DOHH2 (cell line): ENCODE measurements at regions not wholly inside any gene's neighbourhood (a gene's known extent, or its start where the extent isn't known, plus 50 kb on each side); places are given as distances from the start of the nearest gene placed in this dataset.
"Not testable (repeated sequence)": the region's sequence is repeated elsewhere in the genome, so short reads cannot be mapped to it uniquely, and the experiment has no call there.

Experiments used
- EZH2phosphoT487 ChIP-seq: fragments of 200-600 bp; sonication (generic); IDR thresholded peaks from 2 replicates; pipeline ENCODE4 v1.6.1; 2017; ENCODE audit warnings: borderline replicate concordance, mild to moderate bottlenecking, antibody characterized with exemption, low read length, moderate library complexity, mixed read lengths
- TF ChIP-seq, protein P1 (sequence below): fragments of 200-600 bp; sonication (generic); IDR thresholded peaks from one replicate; pipeline ENCODE4 v1.5.1; 2014; ENCODE audit warnings: antibody characterized with exemption, mild to moderate bottlenecking, low read depth, low read length; ENCODE audit not compliant: poor library complexity, severe bottlenecking

DNA sequence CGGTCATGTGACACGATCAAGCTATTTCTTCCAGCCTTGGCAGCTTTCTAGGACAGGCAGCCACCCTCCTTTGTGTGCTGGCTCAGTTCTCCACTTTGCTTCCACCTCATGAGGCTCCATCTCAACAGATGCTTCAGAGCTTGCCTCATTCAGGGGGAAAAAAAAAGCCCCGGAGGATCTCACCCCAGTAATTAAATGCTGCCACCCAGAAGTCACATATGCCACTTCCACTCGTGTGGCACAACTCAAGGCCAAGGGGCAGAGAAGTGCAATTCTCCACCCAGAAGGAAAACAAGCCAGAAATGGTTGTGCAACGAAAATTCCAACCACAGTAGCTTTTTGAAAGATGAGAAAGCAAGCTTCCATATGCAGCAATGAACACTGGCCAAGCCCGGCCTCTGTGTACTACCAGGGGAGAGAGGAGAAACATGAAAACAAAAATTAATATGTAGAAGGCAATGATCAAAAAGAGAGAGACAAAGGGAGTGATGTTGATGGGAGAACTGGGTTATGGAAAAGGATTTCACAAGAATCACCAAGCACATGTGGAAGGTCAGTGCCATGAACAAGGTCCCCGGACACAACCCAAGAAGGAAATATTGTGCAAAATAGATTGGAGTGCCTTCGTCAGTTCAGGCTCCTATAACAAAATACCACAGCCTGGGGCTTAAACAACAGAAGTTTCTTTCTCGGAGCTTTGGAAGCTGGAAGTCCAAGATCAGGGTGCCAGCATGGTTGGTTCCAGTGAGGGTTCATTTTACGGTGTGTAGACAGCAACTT is 113.3 kb upstream of the RRN3 start:
- TF ChIP-seq, protein P1, sequence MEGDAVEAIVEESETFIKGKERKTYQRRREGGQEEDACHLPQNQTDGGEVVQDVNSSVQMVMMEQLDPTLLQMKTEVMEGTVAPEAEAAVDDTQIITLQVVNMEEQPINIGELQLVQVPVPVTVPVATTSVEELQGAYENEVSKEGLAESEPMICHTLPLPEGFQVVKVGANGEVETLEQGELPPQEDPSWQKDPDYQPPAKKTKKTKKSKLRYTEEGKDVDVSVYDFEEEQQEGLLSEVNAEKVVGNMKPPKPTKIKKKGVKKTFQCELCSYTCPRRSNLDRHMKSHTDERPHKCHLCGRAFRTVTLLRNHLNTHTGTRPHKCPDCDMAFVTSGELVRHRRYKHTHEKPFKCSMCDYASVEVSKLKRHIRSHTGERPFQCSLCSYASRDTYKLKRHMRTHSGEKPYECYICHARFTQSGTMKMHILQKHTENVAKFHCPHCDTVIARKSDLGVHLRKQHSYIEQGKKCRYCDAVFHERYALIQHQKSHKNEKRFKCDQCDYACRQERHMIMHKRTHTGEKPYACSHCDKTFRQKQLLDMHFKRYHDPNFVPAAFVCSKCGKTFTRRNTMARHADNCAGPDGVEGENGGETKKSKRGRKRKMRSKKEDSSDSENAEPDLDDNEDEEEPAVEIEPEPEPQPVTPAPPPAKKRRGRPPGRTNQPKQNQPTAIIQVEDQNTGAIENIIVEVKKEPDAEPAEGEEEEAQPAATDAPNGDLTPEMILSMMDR, result not testable (repeated sequence)
- not testable (repeated sequence) for TF ChIP-seq EZH2phosphoT487
